ENCODE measurements at regions not wholly inside any gene's neighbourhood (a gene's known extent, or its start where the extent isn't known, plus 50 kb on each side); places are given as distances from the start of the nearest gene placed in this dataset.

GRCh38 chr10:2858452-2858851, 208.9 kb upstream of the PFKP start:
- DNase-seq (ENCODE audit: low read depth), result no peak

GRCh38 chr10:2856598-2856997, 210.8 kb upstream of the PFKP start:
- peak; percentile 23 for DNase-seq (ENCODE audit: low read depth)

GRCh38 chr10:2852574-2853323, 214.6 kb upstream of the PFKP start:
- no peak for DNase-seq (ENCODE audit: low read depth)

GRCh38 chr10:2851566-2851965, 215.8 kb upstream of the PFKP start:
- no peak for DNase-seq (ENCODE audit: low read depth)

GRCh38 chr10:2850202-2850601, 217.1 kb upstream of the PFKP start:
- no peak for DNase-seq (ENCODE audit: low read depth)

GRCh38 chr10:2844925-2845324, 222.4 kb upstream of the PFKP start:
- no peak for DNase-seq (ENCODE audit: low read depth)

GRCh38 chr10:2839081-2839725, 228.1 kb upstream of the PFKP start:
- peak; percentile 59 for DNase-seq (ENCODE audit: low read depth)

- DNase-seq (ENCODE audit: low read depth), result no peak
Observed at GRCh38 chr10:2837674-2838073, 229.7 kb upstream of the PFKP start.

GRCh38 chr10:2836921-2837662, 230.3 kb upstream of the PFKP start:
- peak; percentile 9 for DNase-seq (ENCODE audit: low read depth)

GRCh38 chr10:2834214-2834613, 233.1 kb upstream of the PFKP start:
- no peak for DNase-seq (ENCODE audit: low read depth)

GRCh38 chr10:2831509-2831908, 235.8 kb upstream of the PFKP start:
- DNase-seq (ENCODE audit: low read depth), result no peak

GRCh38 chr10:2828741-2829140, 238.6 kb upstream of the PFKP start:
- no peak for DNase-seq (ENCODE audit: low read depth)

GRCh38 chr10:2826675-2827074, 240.7 kb upstream of the PFKP start:
- no peak for DNase-seq (ENCODE audit: low read depth)

- DNase-seq (ENCODE audit: low read depth), result no peak
Observed at GRCh38 chr10:2825841-2826240, 241.5 kb upstream of the PFKP start.

- no peak for DNase-seq (ENCODE audit: low read depth)
Observed at GRCh38 chr10:2817940-2818636, 249.3 kb upstream of the PFKP start.

GRCh38 chr10:2813693-2814092, 253.7 kb upstream of the PFKP start:
- DNase-seq (ENCODE audit: low read depth), result no peak

- DNase-seq (ENCODE audit: low read depth), result no peak
Observed at GRCh38 chr10:2813286-2813685, 254.1 kb upstream of the PFKP start.

- DNase-seq (ENCODE audit: low read depth), result no peak
Observed at GRCh38 chr10:2812631-2813030, 254.7 kb upstream of the PFKP start.

GRCh38 chr10:2800178-2800577, 267.2 kb upstream of the PFKP start:
- DNase-seq (ENCODE audit: low read depth), result no peak

GRCh38 chr10:2798336-2799022, 268.9 kb upstream of the PFKP start:
- no peak for DNase-seq (ENCODE audit: low read depth)

GRCh38 chr10:2791774-2792443, 275.4 kb upstream of the PFKP start:
- DNase-seq (ENCODE audit: low read depth), result no peak
